ENCODE measurements at regions not wholly inside any gene's neighbourhood (a gene's known extent, or its start where the extent isn't known, plus 50 kb on each side); places are given as distances from the start of the nearest gene placed in this dataset.

DNA sequence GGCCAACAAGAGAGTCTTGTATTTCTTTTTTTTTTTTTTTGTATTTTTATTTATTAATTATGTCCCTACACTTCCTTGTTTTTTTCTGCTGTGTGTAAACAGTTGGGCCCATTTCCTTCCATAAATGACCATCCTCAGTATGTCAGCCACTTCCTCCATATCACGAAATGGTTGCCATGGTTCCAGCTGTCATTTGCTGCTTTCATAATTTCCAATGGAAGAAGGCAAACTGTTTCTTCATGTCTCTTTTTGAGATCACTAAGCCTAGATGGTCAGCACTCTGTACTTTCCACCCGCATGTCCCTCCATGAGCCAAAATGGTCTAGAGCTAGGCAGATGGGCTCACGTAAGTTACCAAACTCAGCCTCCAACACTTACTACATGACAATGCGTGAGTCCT lies 133.5 kb upstream of the FOXF1 start:
- TF ChIP-seq CTCF (IDR thresholded peaks at IDR 0.05; ENCODE audit: insufficient read depth, low read length, missing control alignments), result no peak
- no peak overlapping the region for H3K4me3 ChIP-seq (ENCODE audit: low read depth, low read length)
- no peak for DNase-seq (ENCODE audit: low read depth, low spot score)
- ChIA-PET CTCF (no interaction called here), POLR2A (no interaction called here)

DNA sequence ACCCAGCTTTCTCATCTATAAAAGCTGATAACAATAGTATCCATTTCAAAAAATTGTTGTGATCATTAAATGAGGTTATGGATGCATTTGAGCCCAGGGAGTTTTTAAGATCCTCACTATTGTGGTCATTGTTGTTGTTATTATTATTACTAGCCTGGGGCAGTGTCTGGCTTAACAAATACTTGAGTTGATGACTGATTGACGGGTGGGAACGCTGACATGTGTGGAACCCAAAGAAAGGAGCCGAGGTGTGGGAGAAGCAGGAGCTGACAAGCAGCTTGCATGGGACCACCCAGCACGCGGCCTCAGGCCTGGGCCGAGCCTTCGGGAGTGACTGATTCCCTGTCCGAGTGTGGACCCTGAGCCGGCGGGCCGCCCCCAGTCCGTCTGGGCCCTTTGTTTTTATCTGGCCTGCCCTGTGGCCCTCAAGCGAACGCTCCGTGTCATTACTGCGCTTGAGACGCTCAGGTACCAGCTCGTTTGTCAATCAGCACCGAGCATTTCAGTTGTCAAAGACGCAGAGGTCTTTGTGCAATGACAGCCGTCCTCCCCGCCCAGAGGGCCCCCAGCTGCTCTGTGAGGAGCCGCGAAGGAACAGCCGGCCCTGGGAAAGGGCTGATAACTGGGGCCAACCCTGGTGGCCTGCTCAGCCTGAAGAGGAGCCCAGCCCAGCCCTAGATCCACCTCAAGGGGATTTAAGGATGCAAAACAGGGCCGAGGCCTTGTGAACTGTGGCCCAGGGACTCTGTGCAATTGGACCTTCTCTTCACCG lies 132.9 kb upstream of the FOXF1 start:
- no peak overlapping the region for H3K4me3 ChIP-seq (ENCODE audit: low read depth, low read length)
- ChIA-PET POLR2A (no interaction called here), CTCF (no interaction called here)
- no peak for DNase-seq (ENCODE audit: low read depth, low spot score)
- no peak for TF ChIP-seq CTCF (IDR thresholded peaks at IDR 0.05; ENCODE audit: insufficient read depth, low read length, missing control alignments)

- CTCF ChIA-PET, result no interaction called here
- TF ChIP-seq CTCF (IDR thresholded peaks at IDR 0.05; ENCODE audit: insufficient read depth, low read length, missing control alignments), result no peak
These were observed 132.2 kb upstream of the FOXF1 start for GRCh38 chr16:86378128-86378527.

DNA sequence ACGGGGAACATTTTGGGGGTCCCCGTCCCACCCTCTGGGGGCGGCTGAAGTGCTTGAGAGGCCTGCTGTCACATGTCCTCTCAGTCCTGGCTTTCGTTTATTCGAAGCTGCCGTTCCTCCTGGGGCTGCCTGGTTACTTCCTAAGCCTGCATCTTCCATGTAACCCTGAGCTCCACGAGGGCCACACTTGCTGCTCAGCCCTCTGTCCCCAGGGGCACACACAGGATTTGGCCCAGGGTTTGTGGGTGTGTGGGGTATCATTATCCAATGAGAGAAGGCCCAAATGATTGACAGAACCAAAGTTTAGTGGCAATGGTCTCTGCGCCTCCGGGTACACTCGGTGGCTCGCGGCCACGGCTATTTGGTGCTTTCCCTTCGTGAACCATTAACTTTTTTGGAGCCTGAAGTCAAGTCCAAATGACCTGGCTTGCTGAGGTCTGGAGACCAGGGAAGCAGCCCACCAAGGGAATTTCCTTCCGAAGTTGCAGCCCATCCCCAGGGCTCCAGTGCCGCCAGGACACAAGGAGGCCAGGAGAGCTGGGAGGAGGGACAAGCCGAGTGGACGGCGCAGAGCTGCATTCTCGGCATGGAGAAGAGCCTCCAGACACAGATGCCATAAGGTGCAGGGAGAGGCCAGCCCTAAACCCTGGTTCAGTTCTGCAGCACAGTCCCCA lies 131.4 kb upstream of the FOXF1 start:
- DNase-seq (ENCODE audit: low read depth, low spot score), result no peak
- TF ChIP-seq CTCF (IDR thresholded peaks at IDR 0.05; ENCODE audit: insufficient read depth, low read length, missing control alignments), result no peak
- H3K4me3 ChIP-seq (ENCODE audit: low read depth, low read length), result no peak overlapping the region
- POLR2A ChIA-PET, result interaction anchor here (1.2 to 1.3 kb wide), 2 partner anchors 12 to 17 kb away, joined by 3 to 4 read pairs; no protein-coding TSS in a partner anchor
- CTCF ChIA-PET, result interaction anchor here (1.8 kb wide), 1 partner anchor 10 kb away, joined by 6 read pairs; no protein-coding TSS in a partner anchor

More at GRCh38 chr16:86378128-86378527, 132.2 kb upstream of the FOXF1 start:
- DNase-seq (ENCODE audit: low read depth, low spot score), result no peak
- POLR2A ChIA-PET, result no interaction called here
- no peak overlapping the region for H3K4me3 ChIP-seq (ENCODE audit: low read depth, low read length)

GRCh38 chr16:86379505-86379846 lies 130.9 kb upstream of the FOXF1 start:
- no peak for TF ChIP-seq CTCF (IDR thresholded peaks at IDR 0.05; ENCODE audit: insufficient read depth, low read length, missing control alignments)
- ChIA-PET POLR2A (interaction anchor here (0.7 to 1.3 kb wide), 3 partner anchors 12 to 17 kb away, joined by 3 to 4 read pairs (median 3); no protein-coding TSS in a partner anchor), CTCF (interaction anchor here (1.8 kb wide), 1 partner anchor 10 kb away, joined by 6 read pairs; no protein-coding TSS in a partner anchor)
- DNase-seq (ENCODE audit: low read depth, low spot score), result no peak
- no peak overlapping the region for H3K4me3 ChIP-seq (ENCODE audit: low read depth, low read length)

DNA sequence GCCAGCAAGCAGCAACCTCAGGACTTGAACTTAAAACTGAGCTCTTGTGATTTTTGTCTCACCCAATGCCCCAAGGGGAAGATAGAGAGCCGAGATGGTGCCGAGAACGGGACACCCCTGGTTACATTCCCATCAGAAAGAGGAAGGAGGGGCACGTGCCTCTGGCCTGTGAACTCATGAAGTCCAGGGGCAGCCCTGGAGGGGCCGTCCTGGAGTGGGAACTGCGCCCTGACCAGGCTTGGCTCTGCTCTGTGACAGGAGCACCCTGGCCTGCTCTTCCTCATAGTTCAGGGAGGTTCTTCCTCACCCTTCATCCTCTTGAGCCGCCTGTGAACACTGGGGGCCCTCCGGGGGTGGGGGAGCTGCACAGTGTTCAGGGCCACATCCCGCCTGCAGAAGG lies 130.3 kb upstream of the FOXF1 start:
- no peak overlapping the region for H3K4me3 ChIP-seq (ENCODE audit: low read depth, low read length)
- no peak for TF ChIP-seq CTCF (IDR thresholded peaks at IDR 0.05; ENCODE audit: insufficient read depth, low read length, missing control alignments)
- POLR2A ChIA-PET, result interaction anchor here (0.7 to 1.3 kb wide), 3 partner anchors 11 to 16 kb away, joined by 3 to 4 read pairs (median 3); no protein-coding TSS in a partner anchor
- no peak for DNase-seq (ENCODE audit: low read depth, low spot score)
- CTCF ChIA-PET, result interaction anchor here (1.8 kb wide), 1 partner anchor 11 kb away, joined by 6 read pairs; no protein-coding TSS in a partner anchor

Measured in AG04449 (cell line).